Activated naive CD8-positive, alpha-beta T cell treated with anti-CD3 and anti-CD28 coated beads, Interleukin-2, amount 50 U/mL, for 24 hours (primary cell): ENCODE measurements at regions not wholly inside any gene's neighbourhood (a gene's known extent, or its start where the extent isn't known, plus 50 kb on each side); places are given as distances from the start of the nearest gene placed in this dataset.
"Not testable (repeated sequence)": the region's sequence is repeated elsewhere in the genome, so short reads cannot be mapped to it uniquely, and the experiment has no call there.

Experiments used
- ATAC-seq: fragments of 150-1000 bp; cut with Tn5 transposase; one replicate; pipeline ENCODE4 v1.10.0; 2021
- DNase-seq: peaks from one replicate; pipeline ENCODE4 v3.0.0; 2021
- H3K27ac Mint-ChIP-seq: one replicate; pipeline ENCODE4 v1.8.0; 2021; ENCODE audit warnings: mild to moderate bottlenecking, mixed read lengths
- H3K27me3 Mint-ChIP-seq: one replicate; pipeline ENCODE4 v1.8.0; 2021; ENCODE audit warnings: mixed read lengths
- H3K36me3 Mint-ChIP-seq: one replicate; pipeline ENCODE4 v1.8.0; 2021; ENCODE audit warnings: low read depth, mixed read lengths
- H3K4me1 Mint-ChIP-seq: one replicate; pipeline ENCODE4 v1.8.0; 2021; ENCODE audit warnings: mixed read lengths
- H3K4me3 Mint-ChIP-seq: one replicate; pipeline ENCODE4 v1.8.0; 2021; ENCODE audit warnings: mild to moderate bottlenecking, moderate library complexity, mixed read lengths
- H3K9me3 Mint-ChIP-seq: one replicate; pipeline ENCODE4 v1.8.0; 2021; ENCODE audit warnings: mixed read lengths

- Mint-ChIP-seq H3K4me1 (peaks cover 19% of the 10 kb centered on the region), H3K27me3 (peaks cover 8% of the 10 kb centered on the region), H3K4me3 (no peak overlapping the region), H3K9me3 (peaks cover 24% of the 10 kb centered on the region), H3K36me3 (peaks cover 1% of the 10 kb centered on the region), H3K27ac (no peak overlapping the region)
- ATAC-seq: no peak
- DNase-seq: peak; percentile 21
Measured at GRCh38 chr12:124648710-124649384, 81.4 kb upstream of the NCOR2 start.

DNA sequence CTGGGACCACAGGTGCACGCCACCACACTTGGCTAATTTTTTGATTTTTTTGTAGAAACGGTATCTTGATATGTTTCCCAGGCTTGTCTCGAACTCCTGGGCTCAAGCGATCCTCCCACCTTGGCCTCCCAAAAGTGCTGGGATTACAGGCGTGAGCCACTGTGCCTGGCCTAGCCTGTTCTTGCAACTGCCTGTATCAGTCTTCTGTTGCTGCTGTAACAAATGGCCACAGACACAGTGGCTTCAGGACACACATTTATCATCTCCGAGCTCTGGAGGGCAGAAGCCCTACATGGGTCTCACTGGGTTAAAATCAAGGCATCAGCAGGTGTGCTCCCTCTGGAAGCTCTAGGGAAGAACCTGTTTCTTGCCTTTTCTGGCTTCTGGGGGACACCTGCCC lies 79.9 kb upstream of the NCOR2 start:
- H3K27ac Mint-ChIP-seq: no peak overlapping the region
- DNase-seq: no peak
- H3K4me1 Mint-ChIP-seq: peaks cover 19% of the 10 kb centered on the region
- ATAC-seq: no peak
- peaks cover 24% of the 10 kb centered on the region for H3K9me3 Mint-ChIP-seq
- H3K36me3 Mint-ChIP-seq: peaks cover 1% of the 10 kb centered on the region
- H3K4me3 Mint-ChIP-seq: no peak overlapping the region
- peaks cover 4% of the 10 kb centered on the region for H3K27me3 Mint-ChIP-seq

GRCh38 chr12:124646385-124647230 lies 79.2 kb upstream of the NCOR2 start:
- peak overlapping the region; percentile 17 for H3K27ac Mint-ChIP-seq
- H3K4me3 Mint-ChIP-seq: peak overlapping the region; percentile 43
- peaks cover 19% of the 10 kb centered on the region for H3K4me1 Mint-ChIP-seq
- H3K36me3 Mint-ChIP-seq: peaks cover 1% of the 10 kb centered on the region
- H3K9me3 Mint-ChIP-seq: peaks cover 24% of the 10 kb centered on the region
- ATAC-seq (peak; percentile 71), DNase-seq (peak; percentile 60)
- H3K27me3 Mint-ChIP-seq: peaks cover 4% of the 10 kb centered on the region

GRCh38 chr12:124645530-124646244 lies 78.3 kb upstream of the NCOR2 start:
- Mint-ChIP-seq H3K27ac (no peak overlapping the region), H3K9me3 (peaks cover 24% of the 10 kb centered on the region)
- no peak for ATAC-seq

DNA sequence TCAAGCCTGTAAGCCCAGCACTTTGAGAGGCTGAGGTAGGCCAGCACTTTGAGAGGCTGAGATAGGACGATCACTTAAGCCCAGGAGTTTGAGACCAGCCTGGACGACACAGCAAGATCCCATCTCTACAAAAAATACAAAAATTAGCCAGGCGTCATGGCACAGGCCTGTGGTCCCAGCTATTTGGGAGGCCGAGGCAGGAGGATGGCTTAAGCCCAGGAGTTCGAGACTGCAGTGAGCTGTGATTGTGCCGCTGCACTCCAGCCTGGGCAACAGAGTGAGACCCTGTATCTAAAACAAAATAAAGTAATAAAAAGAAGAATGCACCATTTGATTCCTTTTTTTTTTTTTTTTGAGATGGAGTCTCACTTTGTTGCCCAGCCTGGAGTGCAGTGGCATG lies 76.4 kb upstream of the NCOR2 start:
- H3K9me3 Mint-ChIP-seq: peaks cover 13% of the 10 kb centered on the region
- not testable (repeated sequence) for H3K27me3 Mint-ChIP-seq, H3K36me3 Mint-ChIP-seq, DNase-seq, H3K4me3 Mint-ChIP-seq, ATAC-seq, H3K27ac Mint-ChIP-seq
- H3K4me1 Mint-ChIP-seq: peaks cover 19% of the 10 kb centered on the region

More at GRCh38 chr12:124645530-124646244, 78.3 kb upstream of the NCOR2 start:
- Mint-ChIP-seq H3K4me3 (no peak overlapping the region), H3K27me3 (peaks cover 2% of the 10 kb centered on the region), H3K36me3 (peaks cover 1% of the 10 kb centered on the region), H3K4me1 (peaks cover 19% of the 10 kb centered on the region)
- no peak for DNase-seq

DNA sequence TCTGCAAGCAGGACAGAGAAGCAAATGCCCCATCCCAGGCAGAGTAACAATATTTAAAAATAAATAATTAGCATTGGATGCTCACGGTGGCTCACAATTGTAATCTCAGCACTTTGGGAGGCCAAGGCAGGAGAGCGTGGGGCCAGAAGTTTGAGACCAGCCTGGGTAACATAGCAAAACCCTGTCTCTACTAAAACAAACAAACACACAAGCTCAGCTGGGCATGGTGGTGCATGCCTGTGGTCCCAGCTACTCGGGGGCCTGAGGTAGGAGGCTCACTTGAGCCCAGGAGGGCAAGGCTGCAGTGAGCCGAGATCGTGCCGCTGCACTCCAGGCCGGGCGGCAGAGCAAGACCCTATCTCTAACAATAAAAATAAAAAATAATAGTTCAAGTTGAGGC lies 74.7 kb upstream of the NCOR2 start:
- ATAC-seq: no peak
- peaks cover 15% of the 10 kb centered on the region for H3K4me1 Mint-ChIP-seq
- no peak overlapping the region for H3K4me3 Mint-ChIP-seq
- no peaks in the 10 kb centered on the region for H3K27me3 Mint-ChIP-seq
- no peaks in the 10 kb centered on the region for H3K36me3 Mint-ChIP-seq
- H3K27ac Mint-ChIP-seq: no peak overlapping the region
- DNase-seq: no peak
- H3K9me3 Mint-ChIP-seq: no peaks in the 10 kb centered on the region

GRCh38 chr12:124641591-124641990 lies 74.2 kb upstream of the NCOR2 start:
- Mint-ChIP-seq H3K36me3 (no peaks in the 10 kb centered on the region), H3K4me1 (peaks cover 13% of the 10 kb centered on the region), H3K9me3 (no peaks in the 10 kb centered on the region), H3K27me3 (no peaks in the 10 kb centered on the region), H3K4me3 (no peak overlapping the region), H3K27ac (no peak overlapping the region)
- ATAC-seq (no peak), DNase-seq (no peak)

- Mint-ChIP-seq H3K36me3 (no peaks in the 10 kb centered on the region), H3K4me1 (peaks cover 14% of the 10 kb centered on the region), H3K27me3 (no peaks in the 10 kb centered on the region), H3K27ac (no peak overlapping the region), H3K9me3 (no peaks in the 10 kb centered on the region), H3K4me3 (no peak overlapping the region)
- ATAC-seq: no peak
- DNase-seq: no peak
Measured at GRCh38 chr12:124640056-124640455, 72.6 kb upstream of the NCOR2 start.

- H3K9me3 Mint-ChIP-seq: no peaks in the 10 kb centered on the region
- DNase-seq (no peak), ATAC-seq (no peak)
- H3K4me1 Mint-ChIP-seq: peaks cover 14% of the 10 kb centered on the region
- H3K27me3 Mint-ChIP-seq: no peaks in the 10 kb centered on the region
- H3K27ac Mint-ChIP-seq: no peak overlapping the region
- no peaks in the 10 kb centered on the region for H3K36me3 Mint-ChIP-seq
- no peak overlapping the region for H3K4me3 Mint-ChIP-seq
Measured at GRCh38 chr12:124639122-124639806, 71.9 kb upstream of the NCOR2 start.

- Mint-ChIP-seq H3K27me3 (no peaks in the 10 kb centered on the region), H3K4me1 (peaks cover 14% of the 10 kb centered on the region), H3K4me3 (no peak overlapping the region), H3K9me3 (no peaks in the 10 kb centered on the region), H3K36me3 (no peaks in the 10 kb centered on the region), H3K27ac (no peak overlapping the region)
- DNase-seq (no peak), ATAC-seq (no peak)
Measured at GRCh38 chr12:124637581-124637981, 70.2 kb upstream of the NCOR2 start.

- Mint-ChIP-seq H3K27ac (no peak overlapping the region), H3K36me3 (no peaks in the 10 kb centered on the region), H3K9me3 (no peaks in the 10 kb centered on the region), H3K4me1 (peaks cover 14% of the 10 kb centered on the region), H3K27me3 (no peaks in the 10 kb centered on the region), H3K4me3 (no peak overlapping the region)
- DNase-seq (no peak), ATAC-seq (no peak)
Measured at GRCh38 chr12:124637163-124637562, 69.8 kb upstream of the NCOR2 start.

GRCh38 chr12:124636138-124636978 lies 68.9 kb upstream of the NCOR2 start:
- Mint-ChIP-seq H3K4me1 (peaks cover 14% of the 10 kb centered on the region), H3K27ac (no peak overlapping the region), H3K27me3 (no peaks in the 10 kb centered on the region), H3K4me3 (no peak overlapping the region), H3K9me3 (no peaks in the 10 kb centered on the region), H3K36me3 (no peaks in the 10 kb centered on the region)
- DNase-seq: peak; percentile 42
- ATAC-seq: peak; percentile 30

GRCh38 chr12:124635316-124635715 lies 67.9 kb upstream of the NCOR2 start:
- H3K36me3 Mint-ChIP-seq: no peaks in the 10 kb centered on the region
- no peaks in the 10 kb centered on the region for H3K27me3 Mint-ChIP-seq
- no peak for DNase-seq
- H3K4me3 Mint-ChIP-seq: no peak overlapping the region
- no peak overlapping the region for H3K27ac Mint-ChIP-seq
- no peak for ATAC-seq
- H3K9me3 Mint-ChIP-seq: no peaks in the 10 kb centered on the region
- H3K4me1 Mint-ChIP-seq: peaks cover 14% of the 10 kb centered on the region
